ENCODE measurements at regions not wholly inside any gene's neighbourhood (a gene's known extent, or its start where the extent isn't known, plus 50 kb on each side); places are given as distances from the start of the nearest gene placed in this dataset.

DNA sequence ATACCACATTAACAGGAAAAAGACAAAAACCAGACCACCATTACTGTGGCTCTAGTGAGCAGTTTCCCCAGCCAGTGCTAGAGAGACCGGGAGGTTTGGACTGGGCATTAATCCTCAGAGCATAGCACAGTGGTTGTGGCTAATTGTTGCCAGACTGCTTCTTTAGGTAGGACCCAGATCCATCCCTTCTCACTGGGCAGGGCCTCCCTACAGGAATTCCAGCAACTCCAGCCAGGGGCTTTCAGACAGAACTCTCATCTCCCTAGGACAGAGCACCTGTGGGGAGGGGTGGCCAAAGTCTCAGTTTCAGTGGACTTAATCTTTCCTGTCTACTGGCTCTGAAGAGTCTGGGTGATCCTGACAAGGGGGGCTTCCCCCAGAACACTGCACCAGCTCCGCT, 759.6 kb downstream of the SQOR start:
- Histone ChIP-seq H3K9me3 (ENCODE audit: low read length) (no peaks in the 10 kb centered on the region), H3K27ac (ENCODE audit: low read length) (no peak overlapping the region), H4K20me1 (ENCODE audit: low read length) (no peaks in the 10 kb centered on the region), H3K36me3 (ENCODE audit: low read depth, low read length) (no peaks in the 10 kb centered on the region), H3K4me3 (ENCODE audit: low read length) (no peak overlapping the region), H3K4me2 (ENCODE audit: low read length) (no peak overlapping the region), H2AFZ (ENCODE audit: low read length) (no peak overlapping the region), H3K27me3 (ENCODE audit: low read length) (no peaks in the 10 kb centered on the region), H3K9me2 (replicated peaks; ENCODE audit: low read length) (no peaks in the 10 kb centered on the region), H3K9ac (ENCODE audit: low read length) (no peak overlapping the region), H3K79me2 (ENCODE audit: low read length) (no peaks in the 10 kb centered on the region), H3K4me1 (ENCODE audit: insufficient read depth, low read length) (no peaks in the 10 kb centered on the region), H3F3A (ENCODE audit: low read length, unreplicated experiment) (no peaks in the 10 kb centered on the region)
- CTCF ChIA-PET = no interaction called here
- ATAC-seq (no peak), DNase-seq (no peak)
- intact Hi-C loops (cut with micrococcal nuclease) = no loop called here
- POLR2A ChIA-PET (ENCODE audit: unreplicated experiment) = no interaction called here
- TF ChIP-seq EZH2phosphoT487 (IDR thresholded peaks at IDR 0.05; ENCODE audit: borderline replicate concordance, low read length) = no peak
- TF ChIP-seq, protein P1, sequence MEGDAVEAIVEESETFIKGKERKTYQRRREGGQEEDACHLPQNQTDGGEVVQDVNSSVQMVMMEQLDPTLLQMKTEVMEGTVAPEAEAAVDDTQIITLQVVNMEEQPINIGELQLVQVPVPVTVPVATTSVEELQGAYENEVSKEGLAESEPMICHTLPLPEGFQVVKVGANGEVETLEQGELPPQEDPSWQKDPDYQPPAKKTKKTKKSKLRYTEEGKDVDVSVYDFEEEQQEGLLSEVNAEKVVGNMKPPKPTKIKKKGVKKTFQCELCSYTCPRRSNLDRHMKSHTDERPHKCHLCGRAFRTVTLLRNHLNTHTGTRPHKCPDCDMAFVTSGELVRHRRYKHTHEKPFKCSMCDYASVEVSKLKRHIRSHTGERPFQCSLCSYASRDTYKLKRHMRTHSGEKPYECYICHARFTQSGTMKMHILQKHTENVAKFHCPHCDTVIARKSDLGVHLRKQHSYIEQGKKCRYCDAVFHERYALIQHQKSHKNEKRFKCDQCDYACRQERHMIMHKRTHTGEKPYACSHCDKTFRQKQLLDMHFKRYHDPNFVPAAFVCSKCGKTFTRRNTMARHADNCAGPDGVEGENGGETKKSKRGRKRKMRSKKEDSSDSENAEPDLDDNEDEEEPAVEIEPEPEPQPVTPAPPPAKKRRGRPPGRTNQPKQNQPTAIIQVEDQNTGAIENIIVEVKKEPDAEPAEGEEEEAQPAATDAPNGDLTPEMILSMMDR (conservative IDR thresholded peaks at IDR 0.05; ENCODE audit: low read depth, low read length) = no peak
- TF ChIP-seq EZH2 (IDR thresholded peaks at IDR 0.05; ENCODE audit: low read length, unreplicated experiment) = no peak
- BruUV-seq (replicated peaks) = no TSS peak

DNA sequence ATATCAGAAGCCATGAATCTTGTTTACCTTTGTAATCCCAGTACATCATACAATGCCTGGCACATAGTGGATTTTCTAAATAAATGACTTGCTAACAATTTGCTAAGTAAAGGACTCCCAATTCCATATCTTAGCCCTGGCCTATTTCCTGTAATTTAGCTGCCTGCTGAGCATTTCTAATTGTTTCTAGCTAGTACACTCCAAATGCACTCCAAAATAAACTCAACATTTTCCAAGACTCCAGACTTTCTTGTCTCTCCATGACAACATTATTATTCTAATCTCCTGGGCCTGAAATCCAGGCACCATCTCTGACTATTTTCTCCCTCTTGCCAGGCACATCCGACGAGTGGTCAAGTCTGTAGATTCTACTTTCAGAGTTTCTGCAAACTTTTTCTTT, 773.5 kb downstream of the SQOR start:
- Histone ChIP-seq H3K27me3 (ENCODE audit: low read length) (no peaks in the 10 kb centered on the region), H3K4me3 (ENCODE audit: low read length) (no peak overlapping the region), H4K20me1 (ENCODE audit: low read length) (no peaks in the 10 kb centered on the region), H3K4me1 (ENCODE audit: insufficient read depth, low read length) (no peaks in the 10 kb centered on the region), H3K79me2 (ENCODE audit: low read length) (no peaks in the 10 kb centered on the region), H3K9me2 (replicated peaks; ENCODE audit: low read length) (no peaks in the 10 kb centered on the region), H3K4me2 (ENCODE audit: low read length) (no peak overlapping the region), H3F3A (ENCODE audit: low read length, unreplicated experiment) (no peaks in the 10 kb centered on the region), H3K9me3 (ENCODE audit: low read length) (no peaks in the 10 kb centered on the region), H2AFZ (ENCODE audit: low read length) (no peak overlapping the region), H3K27ac (ENCODE audit: low read length) (no peak overlapping the region), H3K9ac (ENCODE audit: low read length) (no peak overlapping the region), H3K36me3 (ENCODE audit: low read depth, low read length) (no peaks in the 10 kb centered on the region)
- intact Hi-C loops (cut with micrococcal nuclease) = no loop called here
- CTCF ChIA-PET = no interaction called here
- ATAC-seq (no peak), DNase-seq (no peak)
- BruUV-seq (replicated peaks) = no TSS peak
- POLR2A ChIA-PET (ENCODE audit: unreplicated experiment) = no interaction called here
- TF ChIP-seq, protein P1 (conservative IDR thresholded peaks at IDR 0.05; ENCODE audit: low read depth, low read length) = no peak
- TF ChIP-seq EZH2phosphoT487 (IDR thresholded peaks at IDR 0.05; ENCODE audit: borderline replicate concordance, low read length) (no peak), EZH2 (IDR thresholded peaks at IDR 0.05; ENCODE audit: low read length, unreplicated experiment) (no peak)

DNA sequence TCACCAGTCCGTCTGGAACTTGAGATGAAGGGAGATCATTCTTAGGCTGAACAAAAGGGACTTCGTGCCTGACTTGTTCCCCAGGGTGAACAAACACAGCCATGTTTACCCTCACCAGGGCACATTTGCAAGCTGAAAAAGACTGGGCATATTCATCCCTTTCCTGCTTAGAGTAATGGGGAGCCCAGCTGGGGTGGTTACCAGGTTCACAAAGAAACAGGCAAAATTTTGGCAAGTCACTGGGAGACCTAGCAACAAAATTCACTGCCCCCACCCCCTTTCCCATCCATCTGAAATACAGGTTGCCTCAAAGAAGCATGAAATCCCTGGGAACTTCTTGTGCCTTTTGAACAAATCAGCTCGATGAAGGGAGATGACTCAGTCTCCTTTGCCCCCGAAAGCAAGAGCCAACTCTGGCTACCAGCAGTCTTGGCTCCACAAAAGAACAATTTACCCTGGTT, 775.0 kb downstream of the SQOR start:
- intact Hi-C loops (cut with micrococcal nuclease) = no loop called here
- no peaks in the 10 kb centered on the region for H3K79me2 ChIP-seq (ENCODE audit: low read length)
- ATAC-seq (no peak), DNase-seq (no peak)
- no TSS peak for BruUV-seq (replicated peaks)
- no peak overlapping the region for H3K4me3 ChIP-seq (ENCODE audit: low read length)
- no peaks in the 10 kb centered on the region for H3K27me3 ChIP-seq (ENCODE audit: low read length)
- H3K36me3 ChIP-seq (ENCODE audit: low read depth, low read length) = no peaks in the 10 kb centered on the region
- no peak overlapping the region for H3K27ac ChIP-seq (ENCODE audit: low read length)
- H3K9me3 ChIP-seq (ENCODE audit: low read length) = no peaks in the 10 kb centered on the region
- TF ChIP-seq EZH2 (IDR thresholded peaks at IDR 0.05; ENCODE audit: low read length, unreplicated experiment) = no peak
- TF ChIP-seq EZH2phosphoT487 (IDR thresholded peaks at IDR 0.05; ENCODE audit: borderline replicate concordance, low read length) = no peak
- TF ChIP-seq, protein P1 (conservative IDR thresholded peaks at IDR 0.05; ENCODE audit: low read depth, low read length) = no peak
- H3K4me2 ChIP-seq (ENCODE audit: low read length) = no peak overlapping the region
- H3K9ac ChIP-seq (ENCODE audit: low read length) = no peak overlapping the region
- POLR2A ChIA-PET (ENCODE audit: unreplicated experiment) = no interaction called here
- no peaks in the 10 kb centered on the region for H4K20me1 ChIP-seq (ENCODE audit: low read length)
- no peaks in the 10 kb centered on the region for H3K9me2 ChIP-seq (replicated peaks; ENCODE audit: low read length)
- no peak overlapping the region for H2AFZ ChIP-seq (ENCODE audit: low read length)
- CTCF ChIA-PET = no interaction called here
- H3F3A ChIP-seq (ENCODE audit: low read length, unreplicated experiment) = no peaks in the 10 kb centered on the region
- H3K4me1 ChIP-seq (ENCODE audit: insufficient read depth, low read length) = no peaks in the 10 kb centered on the region

All from PC-3 (cell line).